OCI-LY7 (cell line): ENCODE measurements at regions not wholly inside any gene's neighbourhood (a gene's known extent, or its start where the extent isn't known, plus 50 kb on each side); places are given as distances from the start of the nearest gene placed in this dataset.
"Not testable (repeated sequence)": the region's sequence is repeated elsewhere in the genome, so short reads cannot be mapped to it uniquely, and the experiment has no call there.

Experiments
- BruUV-seq: library from RNA; stranded (reverse); fragments of 400-500 nt; replicated peaks from 2 replicates; lab custom pipeline; 2021; lab: Mats Ljungman, UMichigan
- CTCF ChIA-PET: fragments of 300-600 bp; sonication (Branson Sonifier 250); formaldehyde crosslinking; loops from one replicate; lab custom pipeline; 2022; ENCODE audit warnings: antibody characterized with exemption; ENCODE audit not compliant: unreplicated experiment; lab: Charles Lee
- POLR2A ChIA-PET: fragments of 300-600 bp; sonication (Branson Sonifier 250); formaldehyde crosslinking; loops from one replicate; lab custom pipeline; 2022; ENCODE audit warnings: antibody characterized with exemption; lab: Charles Lee
- DNase-seq: peaks from one replicate; pipeline ENCODE4 v3.0.0-alpha.2; 2015; ENCODE audit warnings: low spot score
- H2AFZ ChIP-seq: fragments of 200-600 bp; sonication (generic), shearing (Covaris generic); 2 replicates; pipeline ENCODE4 v1.6.1; 2014; ENCODE audit warnings: mild to moderate bottlenecking, antibody characterized with exemption, low read length, moderate library complexity
- H3K27ac ChIP-seq: fragments of 200-600 bp; sonication (generic); 2 replicates; pipeline ENCODE4 v1.5.1; 2014; ENCODE audit warnings: mixed run types, low read depth, mild to moderate bottlenecking, moderate library complexity, low read length, inconsistent platforms; ENCODE audit not compliant: poor library complexity, severe bottlenecking
- H3K36me3 ChIP-seq: fragments of 200-600 bp; sonication (generic); 2 replicates; pipeline ENCODE4 v1.6.1; 2014; ENCODE audit warnings: mild to moderate bottlenecking, antibody characterized with exemption, low read length, moderate library complexity, mixed read lengths; ENCODE audit not compliant: insufficient read depth
- H3K4me1 ChIP-seq: fragments of 200-600 bp; sonication (generic); 2 replicates; pipeline ENCODE4 v1.5.1; 2014; ENCODE audit warnings: mild to moderate bottlenecking, low read length; ENCODE audit not compliant: insufficient read depth, poor library complexity, severe bottlenecking
- H3K4me2 ChIP-seq: fragments of 200-600 bp; sonication (generic); 2 replicates; pipeline ENCODE4 v1.6.1; 2014; ENCODE audit warnings: mild to moderate bottlenecking, low read length
- H3K4me3 ChIP-seq: fragments of 200-600 bp; sonication (generic); 2 replicates; pipeline ENCODE4 v1.5.1; 2014; ENCODE audit warnings: mild to moderate bottlenecking, low read depth, low read length; ENCODE audit not compliant: poor library complexity, severe bottlenecking
- H3K79me2 ChIP-seq: fragments of 200-600 bp; sonication (generic); 2 replicates; pipeline ENCODE4 v1.6.1; 2016; ENCODE audit warnings: low read depth, mild to moderate bottlenecking, low read length, moderate library complexity, mixed read lengths; ENCODE audit not compliant: insufficient read depth
- H3K9me2 ChIP-seq: fragments of 200-600 bp; sonication (generic); 2 replicates; pipeline ENCODE4 v1.6.1; 2016; ENCODE audit warnings: mild to moderate bottlenecking, low read length, mixed read lengths; ENCODE audit not compliant: insufficient read depth
- H3K9me3 ChIP-seq: fragments of 200-600 bp; sonication (generic); 2 replicates; pipeline ENCODE4 v1.6.1; 2014; ENCODE audit warnings: mild to moderate bottlenecking, mixed run types, low read length, mixed read lengths
- H4K20me1 ChIP-seq: fragments of 200-600 bp; sonication (generic); 2 replicates; pipeline ENCODE4 v1.6.1; 2014; ENCODE audit warnings: mild to moderate bottlenecking, antibody characterized with exemption, low read length, moderate library complexity, mixed read lengths; ENCODE audit not compliant: insufficient read depth
- EZH2phosphoT487 ChIP-seq: fragments of 200-600 bp; sonication (generic); IDR thresholded peaks from 2 replicates; pipeline ENCODE4 v1.6.1; 2018; ENCODE audit warnings: low read depth, borderline replicate concordance, mild to moderate bottlenecking, mixed run types, antibody characterized with exemption, low read length, moderate library complexity, mixed read lengths
- intact Hi-C: fragments of 100-400 bp; cut with micrococcal nuclease; formaldehyde crosslinking; loops from one replicate; pipeline ENCODE4 v1.10.0; 2022; ENCODE audit not compliant: unreplicated experiment
- TF ChIP-seq, protein P1 (sequence below): fragments of 200-600 bp; sonication (generic); conservative IDR thresholded peaks from 2 replicates; pipeline ENCODE4 v1.5.1; 2014; ENCODE audit warnings: mild to moderate bottlenecking, antibody characterized with exemption, low read length, moderate library complexity, mixed read lengths

DNA sequence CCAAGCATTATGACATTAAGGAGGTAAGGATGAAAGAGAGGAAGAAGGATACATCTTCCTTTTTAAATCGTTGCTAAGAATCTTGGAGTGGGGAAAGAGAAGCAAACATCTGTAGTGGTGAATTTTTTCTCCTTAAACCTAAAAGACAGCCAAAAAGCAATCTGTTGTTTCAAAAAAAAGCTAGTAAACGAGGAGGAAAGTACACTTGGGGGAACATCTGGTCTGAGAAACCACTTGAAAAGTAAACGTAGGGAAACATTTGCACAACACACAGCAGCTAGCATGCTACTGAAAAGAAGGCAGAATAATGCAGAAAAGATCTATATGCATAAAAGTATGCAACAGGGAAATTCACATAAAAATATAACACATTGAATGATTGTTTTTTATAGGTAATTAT is 1485.6 kb downstream of the PCDH19 start:
- no TSS peak for BruUV-seq
- no peak for TF ChIP-seq EZH2phosphoT487
- TF ChIP-seq, protein P1, sequence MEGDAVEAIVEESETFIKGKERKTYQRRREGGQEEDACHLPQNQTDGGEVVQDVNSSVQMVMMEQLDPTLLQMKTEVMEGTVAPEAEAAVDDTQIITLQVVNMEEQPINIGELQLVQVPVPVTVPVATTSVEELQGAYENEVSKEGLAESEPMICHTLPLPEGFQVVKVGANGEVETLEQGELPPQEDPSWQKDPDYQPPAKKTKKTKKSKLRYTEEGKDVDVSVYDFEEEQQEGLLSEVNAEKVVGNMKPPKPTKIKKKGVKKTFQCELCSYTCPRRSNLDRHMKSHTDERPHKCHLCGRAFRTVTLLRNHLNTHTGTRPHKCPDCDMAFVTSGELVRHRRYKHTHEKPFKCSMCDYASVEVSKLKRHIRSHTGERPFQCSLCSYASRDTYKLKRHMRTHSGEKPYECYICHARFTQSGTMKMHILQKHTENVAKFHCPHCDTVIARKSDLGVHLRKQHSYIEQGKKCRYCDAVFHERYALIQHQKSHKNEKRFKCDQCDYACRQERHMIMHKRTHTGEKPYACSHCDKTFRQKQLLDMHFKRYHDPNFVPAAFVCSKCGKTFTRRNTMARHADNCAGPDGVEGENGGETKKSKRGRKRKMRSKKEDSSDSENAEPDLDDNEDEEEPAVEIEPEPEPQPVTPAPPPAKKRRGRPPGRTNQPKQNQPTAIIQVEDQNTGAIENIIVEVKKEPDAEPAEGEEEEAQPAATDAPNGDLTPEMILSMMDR, result no peak
- no peak for DNase-seq
- ChIA-PET POLR2A (no interaction called here), CTCF (no interaction called here)
- no peaks in the 10 kb centered on the region for H3K9me3 ChIP-seq
- no peaks in the 10 kb centered on the region for H3K4me1 ChIP-seq
- H2AFZ ChIP-seq, result no peak overlapping the region
- H3K79me2 ChIP-seq, result no peaks in the 10 kb centered on the region
- no peak overlapping the region for H3K4me2 ChIP-seq
- no peaks in the 10 kb centered on the region for H3K36me3 ChIP-seq
- H3K27ac ChIP-seq, result no peak overlapping the region
- intact Hi-C loops, result no loop called here
- H3K9me2 ChIP-seq, result no peaks in the 10 kb centered on the region
- H4K20me1 ChIP-seq, result no peaks in the 10 kb centered on the region
- no peak overlapping the region for H3K4me3 ChIP-seq

DNA sequence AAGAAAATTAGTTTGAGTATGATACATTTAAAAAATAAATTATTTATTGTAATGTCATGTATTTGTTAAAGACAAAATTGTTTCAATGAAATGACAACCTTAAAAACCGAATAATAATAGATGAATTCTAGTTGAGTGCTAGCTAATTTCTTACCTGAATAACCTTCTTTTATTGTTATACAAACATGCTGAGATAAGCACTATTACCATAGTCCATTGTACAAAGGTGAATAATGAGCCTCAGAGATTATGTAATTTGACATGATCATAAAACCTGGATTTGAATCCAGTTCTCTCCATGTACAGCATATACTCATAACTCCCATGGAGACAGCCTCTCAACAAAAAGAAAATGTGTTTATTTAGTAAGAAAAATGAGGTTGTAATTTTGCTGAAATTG is 1512.9 kb downstream of the PCDH19 start:
- CTCF ChIA-PET, result no interaction called here
- Histone ChIP-seq H3K79me2 (no peaks in the 10 kb centered on the region), H4K20me1 (no peaks in the 10 kb centered on the region), H3K9me2 (no peaks in the 10 kb centered on the region), H3K9me3 (no peaks in the 10 kb centered on the region), H3K36me3 (no peaks in the 10 kb centered on the region), H2AFZ (no peak overlapping the region), H3K27ac (no peak overlapping the region), H3K4me3 (no peak overlapping the region), H3K4me1 (no peaks in the 10 kb centered on the region), H3K4me2 (no peak overlapping the region)
- DNase-seq, result no peak
- TF ChIP-seq EZH2phosphoT487, result no peak
- TF ChIP-seq, protein P1, result no peak
- POLR2A ChIA-PET, result interaction anchor here (0.5 kb wide), 1 partner anchor 269 kb away, joined by 3 read pairs; no protein-coding TSS in a partner anchor
- BruUV-seq, result no TSS peak
- intact Hi-C loops, result no loop called here

DNA sequence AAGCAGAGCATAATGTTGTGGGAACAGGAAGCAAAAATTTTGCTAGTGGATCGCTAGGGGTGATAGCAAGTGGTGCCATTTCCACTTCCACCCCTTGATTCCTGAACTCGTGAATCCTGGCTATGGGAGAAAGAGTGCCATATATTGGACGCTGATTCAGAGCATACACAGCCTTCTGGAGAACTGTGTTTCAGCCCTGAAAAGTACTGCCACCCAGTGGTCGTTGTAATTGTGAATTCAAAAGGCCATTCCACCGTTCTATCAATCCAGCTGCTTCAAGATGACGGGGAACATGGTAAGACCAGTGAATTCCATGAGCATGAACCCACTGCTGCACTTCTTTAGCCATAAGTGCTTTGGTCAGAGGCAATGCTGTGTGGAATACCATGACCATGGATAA is 1559.4 kb downstream of the PCDH19 start:
- H3K9me2 ChIP-seq, H3K79me2 ChIP-seq, POLR2A ChIA-PET, H3K4me2 ChIP-seq, DNase-seq, intact Hi-C loops, H3K4me3 ChIP-seq, H3K27ac ChIP-seq, H3K36me3 ChIP-seq, H2AFZ ChIP-seq, H4K20me1 ChIP-seq, CTCF ChIA-PET, H3K4me1 ChIP-seq, H3K9me3 ChIP-seq, BruUV-seq: not testable (repeated sequence)
- TF ChIP-seq, protein P1, result peak; percentile 31; the same call in 1 of the 2 replicates
